H7 (cell line): ENCODE measurements at regions not wholly inside any gene's neighbourhood (a gene's known extent, or its start where the extent isn't known, plus 50 kb on each side); places are given as distances from the start of the nearest gene placed in this dataset.

Experiments
- DNase-seq: peaks from one replicate; pipeline ENCODE4 v3.0.0; 2012
- H3K27me3 ChIP-seq: 2 replicates; pipeline ENCODE4 v1.6.0; 2011; ENCODE audit warnings: mild to moderate bottlenecking, low read length; ENCODE audit not compliant: control insufficient read depth, insufficient read depth
- H3K36me3 ChIP-seq: replicated peaks from 2 replicates; pipeline ENCODE4 v1.5.1; 2011; ENCODE audit warnings: low read length; ENCODE audit not compliant: control insufficient read depth, insufficient read depth
- H3K4me3 ChIP-seq: 2 replicates; pipeline ENCODE4 v1.5.1; 2011; ENCODE audit warnings: low read depth, mild to moderate bottlenecking, control low read depth, low read length, moderate library complexity; ENCODE audit not compliant: insufficient read depth

- no peak overlapping the region for H3K4me3 ChIP-seq
- no peak for DNase-seq
- H3K36me3 ChIP-seq = no peaks in the 10 kb centered on the region
- no peaks in the 10 kb centered on the region for H3K27me3 ChIP-seq
These were observed 1041.0 kb upstream of the CNTN5 start for GRCh38 chr11:97979741-97980140.

- H3K4me3 ChIP-seq = no peak overlapping the region
- H3K27me3 ChIP-seq = no peaks in the 10 kb centered on the region
- no peak for DNase-seq
- no peaks in the 10 kb centered on the region for H3K36me3 ChIP-seq
These were observed 1038.2 kb upstream of the CNTN5 start for GRCh38 chr11:97982512-97982911.

GRCh38 chr11:97989121-97989520 lies 1031.6 kb upstream of the CNTN5 start:
- H3K4me3 ChIP-seq = no peak overlapping the region
- H3K36me3 ChIP-seq = no peaks in the 10 kb centered on the region
- H3K27me3 ChIP-seq = no peaks in the 10 kb centered on the region
- DNase-seq = no peak

- Histone ChIP-seq H3K36me3 (no peaks in the 10 kb centered on the region), H3K4me3 (no peak overlapping the region), H3K27me3 (no peaks in the 10 kb centered on the region)
- DNase-seq = no peak
These were observed 1030.4 kb upstream of the CNTN5 start for GRCh38 chr11:97990162-97990920.

- DNase-seq = no peak
- H3K36me3 ChIP-seq = no peaks in the 10 kb centered on the region
- H3K4me3 ChIP-seq = no peak overlapping the region
- H3K27me3 ChIP-seq = no peaks in the 10 kb centered on the region
These were observed 1027.2 kb upstream of the CNTN5 start for GRCh38 chr11:97993562-97993961.

GRCh38 chr11:97995874-97996273 lies 1024.9 kb upstream of the CNTN5 start:
- DNase-seq = no peak

GRCh38 chr11:97996762-97997161 lies 1024.0 kb upstream of the CNTN5 start:
- no peak for DNase-seq
- H3K36me3 ChIP-seq = no peaks in the 10 kb centered on the region
- H3K27me3 ChIP-seq = no peaks in the 10 kb centered on the region
- H3K4me3 ChIP-seq = no peak overlapping the region

More at GRCh38 chr11:97995874-97996273, 1024.9 kb upstream of the CNTN5 start:
- Histone ChIP-seq H3K27me3 (no peaks in the 10 kb centered on the region), H3K36me3 (no peaks in the 10 kb centered on the region), H3K4me3 (no peak overlapping the region)

GRCh38 chr11:98003606-98004371 lies 1017.0 kb upstream of the CNTN5 start:
- no peak overlapping the region for H3K4me3 ChIP-seq
- DNase-seq = no peak
- no peaks in the 10 kb centered on the region for H3K36me3 ChIP-seq
- no peaks in the 10 kb centered on the region for H3K27me3 ChIP-seq

- DNase-seq = no peak
- H3K27me3 ChIP-seq = no peaks in the 10 kb centered on the region
- no peak overlapping the region for H3K4me3 ChIP-seq
- H3K36me3 ChIP-seq = no peaks in the 10 kb centered on the region
These were observed 1013.7 kb upstream of the CNTN5 start for GRCh38 chr11:98007072-98007471.

GRCh38 chr11:98027652-98028051 lies 993.1 kb upstream of the CNTN5 start:
- no peak overlapping the region for H3K4me3 ChIP-seq
- no peak for DNase-seq
- no peaks in the 10 kb centered on the region for H3K27me3 ChIP-seq
- no peaks in the 10 kb centered on the region for H3K36me3 ChIP-seq

- no peaks in the 10 kb centered on the region for H3K36me3 ChIP-seq
- DNase-seq = no peak
- H3K27me3 ChIP-seq = no peaks in the 10 kb centered on the region
- H3K4me3 ChIP-seq = no peak overlapping the region
These were observed 990.9 kb upstream of the CNTN5 start for GRCh38 chr11:98029832-98030231.

GRCh38 chr11:98036810-98037209 lies 983.9 kb upstream of the CNTN5 start:
- H3K4me3 ChIP-seq = no peak overlapping the region
- no peaks in the 10 kb centered on the region for H3K27me3 ChIP-seq
- H3K36me3 ChIP-seq = no peaks in the 10 kb centered on the region
- DNase-seq = no peak

GRCh38 chr11:98040061-98040808 lies 980.5 kb upstream of the CNTN5 start:
- Histone ChIP-seq H3K27me3 (no peaks in the 10 kb centered on the region), H3K36me3 (no peaks in the 10 kb centered on the region), H3K4me3 (no peak overlapping the region)
- DNase-seq = no peak

GRCh38 chr11:98047647-98048046 lies 973.1 kb upstream of the CNTN5 start:
- no peak overlapping the region for H3K4me3 ChIP-seq
- no peak for DNase-seq
- H3K36me3 ChIP-seq = no peaks in the 10 kb centered on the region
- H3K27me3 ChIP-seq = no peaks in the 10 kb centered on the region

GRCh38 chr11:98053851-98054250 lies 966.9 kb upstream of the CNTN5 start:
- DNase-seq = no peak
- no peaks in the 10 kb centered on the region for H3K27me3 ChIP-seq
- no peak overlapping the region for H3K4me3 ChIP-seq
- no peaks in the 10 kb centered on the region for H3K36me3 ChIP-seq
